ENCODE measurements at regions not wholly inside any gene's neighbourhood (a gene's known extent, or its start where the extent isn't known, plus 50 kb on each side); places are given as distances from the start of the nearest gene placed in this dataset.
"Not testable (repeated sequence)": the region's sequence is repeated elsewhere in the genome, so short reads cannot be mapped to it uniquely, and the experiment has no call there.

DNA sequence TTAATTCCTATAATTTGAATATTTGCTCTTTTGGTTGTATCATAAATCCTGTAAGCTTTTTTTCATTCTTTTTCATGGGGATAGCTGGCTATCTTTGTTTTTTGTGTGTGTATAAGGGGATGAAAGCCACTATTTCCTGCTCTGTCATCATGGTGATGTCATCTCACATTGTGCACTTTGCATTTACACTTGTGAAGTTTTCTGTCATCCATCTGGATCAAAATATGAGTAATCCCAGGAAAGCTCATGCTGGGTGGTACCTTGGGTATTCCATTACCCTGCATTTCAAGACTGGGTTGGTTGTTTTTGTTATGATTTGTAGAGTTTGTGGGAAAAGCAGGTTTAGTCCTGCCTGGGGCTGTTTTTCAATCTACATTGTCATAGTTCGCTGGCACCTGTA, 77.8 kb upstream of the XIST start:
- TF ChIP-seq, protein P1, sequence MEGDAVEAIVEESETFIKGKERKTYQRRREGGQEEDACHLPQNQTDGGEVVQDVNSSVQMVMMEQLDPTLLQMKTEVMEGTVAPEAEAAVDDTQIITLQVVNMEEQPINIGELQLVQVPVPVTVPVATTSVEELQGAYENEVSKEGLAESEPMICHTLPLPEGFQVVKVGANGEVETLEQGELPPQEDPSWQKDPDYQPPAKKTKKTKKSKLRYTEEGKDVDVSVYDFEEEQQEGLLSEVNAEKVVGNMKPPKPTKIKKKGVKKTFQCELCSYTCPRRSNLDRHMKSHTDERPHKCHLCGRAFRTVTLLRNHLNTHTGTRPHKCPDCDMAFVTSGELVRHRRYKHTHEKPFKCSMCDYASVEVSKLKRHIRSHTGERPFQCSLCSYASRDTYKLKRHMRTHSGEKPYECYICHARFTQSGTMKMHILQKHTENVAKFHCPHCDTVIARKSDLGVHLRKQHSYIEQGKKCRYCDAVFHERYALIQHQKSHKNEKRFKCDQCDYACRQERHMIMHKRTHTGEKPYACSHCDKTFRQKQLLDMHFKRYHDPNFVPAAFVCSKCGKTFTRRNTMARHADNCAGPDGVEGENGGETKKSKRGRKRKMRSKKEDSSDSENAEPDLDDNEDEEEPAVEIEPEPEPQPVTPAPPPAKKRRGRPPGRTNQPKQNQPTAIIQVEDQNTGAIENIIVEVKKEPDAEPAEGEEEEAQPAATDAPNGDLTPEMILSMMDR (IDR thresholded peaks at IDR 0.05; ENCODE audit: low read depth, low read length, missing control alignments): no peak
- DNase-seq (ENCODE audit: low read depth): no peak
- H3K4me3 ChIP-seq (ENCODE audit: low read depth, low read length): no peak overlapping the region

DNA sequence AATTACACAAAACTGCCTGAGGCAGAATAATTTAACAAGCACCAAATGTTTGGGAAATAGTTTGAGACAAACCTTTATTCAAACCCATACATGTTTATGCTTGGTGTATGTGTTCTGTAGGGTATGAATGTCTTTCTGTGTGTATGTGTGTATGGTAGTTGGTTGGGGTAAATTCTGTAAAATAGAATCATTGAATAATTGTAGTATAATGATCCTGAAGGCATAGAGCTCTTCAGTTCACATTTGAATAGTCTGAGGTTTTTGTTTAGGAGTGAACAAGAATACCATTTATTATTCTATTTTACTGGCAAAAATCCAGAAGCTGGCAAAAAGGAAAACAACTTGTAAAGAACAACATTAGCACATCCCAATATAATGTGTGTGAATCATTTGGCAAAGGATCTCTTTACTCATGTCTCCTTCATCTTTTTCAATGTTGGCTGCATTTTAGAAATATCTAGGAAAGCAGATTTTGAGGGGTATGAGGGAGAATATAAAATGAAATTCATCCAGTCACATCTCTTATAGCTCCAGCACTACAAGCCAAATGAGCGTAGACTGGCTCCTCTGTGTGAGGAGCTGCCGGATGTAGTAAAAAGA, 70.4 kb upstream of the XIST start:
- no peak for DNase-seq (ENCODE audit: low read depth)
- no peak overlapping the region for H3K4me3 ChIP-seq (ENCODE audit: low read depth, low read length)
- TF ChIP-seq, protein P1 (IDR thresholded peaks at IDR 0.05; ENCODE audit: low read depth, low read length, missing control alignments): no peak

DNA sequence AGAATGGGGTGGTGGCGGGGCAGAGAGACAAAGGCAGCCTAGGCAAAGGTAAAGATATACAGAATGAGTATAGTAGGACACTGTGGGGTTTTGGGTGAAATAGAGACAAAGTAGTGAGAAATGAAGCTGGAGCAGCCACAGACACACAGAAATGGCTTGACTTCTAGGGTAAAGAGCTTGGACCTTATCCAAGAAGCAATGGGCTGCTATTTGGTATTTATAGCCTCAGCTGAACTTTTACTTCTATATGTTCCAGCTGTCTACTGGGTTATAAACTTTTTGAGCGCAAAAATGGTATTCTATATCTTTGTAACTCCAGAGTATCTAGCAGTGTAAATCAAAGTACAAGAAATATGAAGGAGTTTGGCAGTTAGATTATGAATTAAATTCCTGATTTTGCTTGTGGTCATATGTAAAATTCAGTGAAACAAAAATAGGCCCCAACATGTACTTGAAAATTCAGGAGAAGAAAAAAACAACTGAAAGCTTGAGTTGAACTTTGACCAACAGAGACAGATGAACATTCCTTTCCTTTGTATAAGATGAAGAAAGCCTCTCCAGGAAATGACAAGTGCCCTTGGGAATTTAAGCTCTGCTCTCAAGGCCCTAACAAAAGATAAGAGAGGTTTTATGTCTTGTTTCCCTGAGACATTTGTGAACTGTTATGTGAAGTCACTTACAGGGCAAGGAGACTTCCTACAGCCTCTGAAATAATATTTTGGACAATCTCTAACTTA, 64.6 kb upstream of the XIST start:
- DNase-seq (ENCODE audit: low read depth): no peak
- TF ChIP-seq, protein P1 (IDR thresholded peaks at IDR 0.05; ENCODE audit: low read depth, low read length, missing control alignments): no peak
- no peak overlapping the region for H3K4me3 ChIP-seq (ENCODE audit: low read depth, low read length)

DNA sequence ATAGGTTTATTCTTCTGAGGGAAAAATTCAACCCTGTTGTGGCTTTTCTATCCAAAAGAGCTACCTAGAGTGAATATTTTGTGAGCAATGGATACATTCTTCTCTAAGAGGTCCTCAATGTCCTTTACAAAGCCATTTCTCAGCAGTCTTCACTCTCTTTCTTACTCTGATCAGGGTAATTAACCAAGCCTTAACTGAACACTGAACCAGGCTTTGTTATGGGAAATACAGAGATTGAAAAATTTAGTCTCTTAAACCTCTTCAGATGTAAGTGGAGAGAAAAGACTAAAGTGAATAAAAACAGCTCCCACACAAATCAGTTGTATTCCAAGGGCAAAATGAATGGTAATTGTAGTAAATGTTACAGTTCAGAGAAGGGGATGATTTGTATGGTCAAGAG, 64.0 kb upstream of the XIST start:
- DNase-seq (ENCODE audit: low read depth): no peak
- H3K4me3 ChIP-seq (ENCODE audit: low read depth, low read length): no peak overlapping the region
- TF ChIP-seq, protein P1 (IDR thresholded peaks at IDR 0.05; ENCODE audit: low read depth, low read length, missing control alignments): no peak

DNA sequence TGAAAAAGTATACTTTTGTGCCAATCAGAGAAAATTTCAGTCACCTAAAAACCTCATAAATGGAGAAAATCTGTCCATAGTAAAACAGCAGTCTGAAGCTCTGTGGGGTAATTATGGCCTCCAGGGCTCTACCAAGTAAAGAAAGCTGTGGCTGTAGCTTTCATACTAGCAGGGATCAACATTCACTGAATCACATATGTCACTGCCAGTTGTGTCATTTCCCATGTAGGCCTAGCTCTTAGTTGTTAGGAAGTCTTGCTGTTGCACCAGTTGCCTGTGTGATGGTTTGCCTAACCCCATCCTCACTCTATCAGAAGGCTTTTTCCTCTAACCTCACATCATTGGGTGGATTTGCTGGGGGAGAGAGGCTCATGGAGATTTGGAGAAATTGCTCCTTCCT, 62.3 kb upstream of the XIST start:
- DNase-seq (ENCODE audit: low read depth); H3K4me3 ChIP-seq (ENCODE audit: low read depth, low read length): not testable (repeated sequence)

DNA sequence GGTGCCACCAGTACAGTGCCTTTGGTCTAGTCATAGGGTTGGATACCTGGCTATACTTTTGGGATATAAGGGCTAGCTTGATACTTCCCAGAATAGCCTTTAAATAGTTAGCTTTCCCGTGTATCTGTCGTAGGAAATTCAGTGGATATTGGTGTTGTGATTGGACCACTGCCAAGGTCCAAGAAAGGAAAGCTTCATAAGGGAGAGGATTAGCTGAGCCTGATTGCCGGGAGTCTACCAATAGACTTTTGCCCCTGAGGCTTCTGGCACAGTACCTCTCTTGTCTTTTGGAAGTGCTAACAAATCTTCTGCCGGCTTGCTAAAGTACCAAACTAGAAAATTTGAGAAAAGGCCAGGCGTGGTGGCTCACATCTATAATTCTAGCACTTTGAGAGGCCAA, 61.1 kb upstream of the XIST start:
- no peak overlapping the region for H3K4me3 ChIP-seq (ENCODE audit: low read depth, low read length)
- TF ChIP-seq, protein P1 (IDR thresholded peaks at IDR 0.05; ENCODE audit: low read depth, low read length, missing control alignments): no peak
- no peak for DNase-seq (ENCODE audit: low read depth)

DNA sequence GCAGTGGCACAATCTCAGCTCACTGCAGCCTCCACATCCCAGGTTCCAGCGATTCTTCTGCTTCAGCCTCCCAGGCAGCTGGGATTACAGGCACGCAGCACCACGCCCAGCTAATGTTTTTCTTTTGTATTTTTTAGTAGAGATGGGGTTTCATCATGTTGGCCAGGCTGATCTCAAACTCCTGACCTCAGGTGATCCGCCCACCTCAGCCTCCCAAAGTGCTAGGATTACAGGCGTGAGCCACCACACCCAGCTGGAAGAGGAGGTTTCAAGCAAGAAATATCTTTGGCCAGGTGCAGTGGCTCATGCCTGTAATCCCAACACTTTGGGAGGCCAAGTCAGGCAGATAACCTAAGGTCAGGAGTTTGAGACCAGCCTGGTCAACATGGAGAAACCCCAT, 59.4 kb upstream of the XIST start:
- not testable (repeated sequence) for DNase-seq (ENCODE audit: low read depth)

DNA sequence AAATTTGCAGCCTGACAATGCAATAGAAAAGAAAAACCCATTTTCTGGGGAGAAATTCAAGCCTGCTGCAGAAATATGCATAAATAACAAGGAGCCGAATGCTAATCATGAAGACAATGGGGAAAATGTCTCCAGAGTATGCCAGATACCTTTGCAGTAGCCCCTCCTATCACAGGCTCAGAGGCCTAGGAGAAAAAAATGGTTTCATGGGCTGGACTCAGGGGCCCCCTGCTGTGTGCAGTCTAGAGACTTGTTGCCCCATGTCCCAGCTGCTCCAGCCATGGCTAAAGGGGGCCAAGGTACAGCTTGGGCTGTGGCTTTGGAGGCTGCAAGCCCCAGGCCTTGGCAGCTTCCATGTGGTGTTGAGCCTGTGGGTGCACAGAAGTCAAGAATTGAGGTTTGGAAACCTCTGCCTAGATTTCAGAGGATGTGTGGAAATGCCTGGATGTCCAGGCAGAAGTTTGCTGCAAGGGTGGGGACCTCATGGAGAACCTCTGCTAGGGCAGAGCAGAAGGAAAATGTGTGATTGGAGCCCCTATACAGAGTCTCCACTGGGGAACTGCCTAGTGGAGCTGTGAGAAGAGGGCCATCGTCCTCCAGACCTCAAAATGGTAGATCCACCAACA, 53.3 kb upstream of the XIST start:
- not testable (repeated sequence) for H3K4me3 ChIP-seq (ENCODE audit: low read depth, low read length); DNase-seq (ENCODE audit: low read depth)

More for the DNA sequence above, 59.4 kb upstream of the XIST start:
- H3K4me3 ChIP-seq (ENCODE audit: low read depth, low read length): not testable (repeated sequence)
